WTC11 (cell line): ENCODE measurements at regions not wholly inside any gene's neighbourhood (a gene's known extent, or its start where the extent isn't known, plus 50 kb on each side); places are given as distances from the start of the nearest gene placed in this dataset.

ENCODE experiments used
- ATAC-seq: fragments of 200-7000 bp; cut with Tn5 transposase; 2 replicates; pipeline ENCODE4 v1.10.0; 2021; ENCODE audit warnings: mild to moderate bottlenecking, moderate library complexity
- CTCF ChIA-PET: fragments of 300-600 bp; sonication (Branson Sonifier 250); formaldehyde crosslinking; loops from one replicate; lab custom pipeline; 2021; ENCODE audit warnings: antibody characterized with exemption; lab: Charles Lee
- POLR2A ChIA-PET: fragments of 350-600 bp; sonication (Branson Sonifier 250); formaldehyde crosslinking; loops from one replicate; lab custom pipeline; 2021; ENCODE audit warnings: antibody characterized with exemption; lab: Charles Lee
- DNase-seq: peaks from one replicate; pipeline ENCODE4 v3.0.0; 2021; ENCODE audit warnings: low spot score
- H3K27ac Mint-ChIP-seq: 2 replicates; pipeline ENCODE4 v1.8.0; 2021; ENCODE audit warnings: mixed read lengths
- H3K27me3 Mint-ChIP-seq: 2 replicates; pipeline ENCODE4 v1.8.0; 2021; ENCODE audit warnings: low read depth, mild to moderate bottlenecking, moderate library complexity, mixed read lengths
- H3K36me3 Mint-ChIP-seq: 2 replicates; pipeline ENCODE4 v1.8.0; 2021; ENCODE audit warnings: mixed read lengths
- H3K4me1 Mint-ChIP-seq: 2 replicates; pipeline ENCODE4 v1.8.0; 2022; ENCODE audit warnings: mixed read lengths
- H3K4me3 Mint-ChIP-seq: 2 replicates; pipeline ENCODE4 v1.8.0; 2021; ENCODE audit warnings: mild to moderate bottlenecking, moderate library complexity, mixed read lengths
- H3K9me3 Mint-ChIP-seq: 2 replicates; pipeline ENCODE4 v1.8.0; 2021; ENCODE audit warnings: mixed read lengths
- ATF1 ChIP-seq: sonication (generic); formaldehyde crosslinking; IDR thresholded peaks from 2 replicates; pipeline ENCODE4 v1.8.1; 2023; ENCODE audit warnings: mild to moderate bottlenecking, moderate library complexity, missing genetic modification reagents
- GRHL2 ChIP-seq: fragments of 250-450 bp; sonication (Bioruptor Pico); IDR thresholded peaks from 2 replicates; pipeline ENCODE4 v1.8.0; 2022; ENCODE audit warnings: mild to moderate bottlenecking, moderate library complexity; ENCODE audit not compliant: insufficient replicate concordance, severe bottlenecking
- IRF2 ChIP-seq: sonication (generic); formaldehyde crosslinking; IDR thresholded peaks from 2 replicates; pipeline ENCODE4 v1.8.0; 2022; ENCODE audit warnings: low read depth, missing genetic modification reagents, borderline replicate concordance
- MXD4 ChIP-seq: fragments of 250-450 bp; sonication (Bioruptor Pico); IDR thresholded peaks from 2 replicates; pipeline ENCODE4 v1.8.0; 2021; ENCODE audit warnings: mild to moderate bottlenecking, moderate library complexity, borderline replicate concordance
- NFATC4 ChIP-seq: fragments of 250-450 bp; sonication (Bioruptor Pico); IDR thresholded peaks from 2 replicates; pipeline ENCODE4 v1.9.0; 2021; ENCODE audit warnings: mild to moderate bottlenecking
- NFYB ChIP-seq: sonication (generic); formaldehyde crosslinking; conservative IDR thresholded peaks from 2 replicates; pipeline ENCODE4 v1.8.0; 2022; ENCODE audit warnings: low read depth, missing genetic modification reagents
- SP1 ChIP-seq: sonication (generic); formaldehyde crosslinking; conservative IDR thresholded peaks from 2 replicates; pipeline ENCODE4 v1.8.1; 2022; ENCODE audit warnings: missing genetic modification reagents
- ZNF121 ChIP-seq: sonication (generic); formaldehyde crosslinking; IDR thresholded peaks from 2 replicates; pipeline ENCODE4 v1.8.0; 2023; ENCODE audit warnings: missing genetic modification reagents
- ZNF138 ChIP-seq: sonication (generic); formaldehyde crosslinking; conservative IDR thresholded peaks from 2 replicates; pipeline ENCODE4 v1.8.1; 2022; ENCODE audit warnings: mild to moderate bottlenecking, moderate library complexity, missing genetic modification reagents
- ZNF281 ChIP-seq: sonication (generic); formaldehyde crosslinking; IDR thresholded peaks from 2 replicates; pipeline ENCODE4 v1.8.0; 2023; ENCODE audit warnings: mild to moderate bottlenecking, missing genetic modification reagents
- TF ChIP-seq, protein P1 (sequence below): fragments of 250-450 bp; sonication (Bioruptor Pico); IDR thresholded peaks from 2 replicates; pipeline ENCODE4 v1.9.0; 2021; ENCODE audit warnings: mild to moderate bottlenecking, borderline replicate concordance
- TF ChIP-seq, protein P2 (sequence below): fragments of 200-600 bp; IDR thresholded peaks from 2 replicates; pipeline ENCODE4 v1.8.0; 2022; ENCODE audit warnings: antibody characterized with exemption
- TF ChIP-seq, protein P3 (sequence below): sonication (generic); formaldehyde crosslinking; IDR thresholded peaks from 2 replicates; pipeline ENCODE4 v1.8.1; 2022; ENCODE audit warnings: low read depth, mild to moderate bottlenecking, moderate library complexity, missing genetic modification reagents, borderline replicate concordance
- TF ChIP-seq, protein P4 (sequence below): sonication (generic); formaldehyde crosslinking; IDR thresholded peaks from 2 replicates; pipeline ENCODE4 v1.8.1; 2023; ENCODE audit warnings: mild to moderate bottlenecking, missing genetic modification reagents, moderate library complexity
- TF ChIP-seq, protein P5 (sequence below): sonication (generic); formaldehyde crosslinking; IDR thresholded peaks from 2 replicates; pipeline ENCODE4 v1.8.0; 2022; ENCODE audit warnings: mild to moderate bottlenecking, missing genetic modification reagents

DNA sequence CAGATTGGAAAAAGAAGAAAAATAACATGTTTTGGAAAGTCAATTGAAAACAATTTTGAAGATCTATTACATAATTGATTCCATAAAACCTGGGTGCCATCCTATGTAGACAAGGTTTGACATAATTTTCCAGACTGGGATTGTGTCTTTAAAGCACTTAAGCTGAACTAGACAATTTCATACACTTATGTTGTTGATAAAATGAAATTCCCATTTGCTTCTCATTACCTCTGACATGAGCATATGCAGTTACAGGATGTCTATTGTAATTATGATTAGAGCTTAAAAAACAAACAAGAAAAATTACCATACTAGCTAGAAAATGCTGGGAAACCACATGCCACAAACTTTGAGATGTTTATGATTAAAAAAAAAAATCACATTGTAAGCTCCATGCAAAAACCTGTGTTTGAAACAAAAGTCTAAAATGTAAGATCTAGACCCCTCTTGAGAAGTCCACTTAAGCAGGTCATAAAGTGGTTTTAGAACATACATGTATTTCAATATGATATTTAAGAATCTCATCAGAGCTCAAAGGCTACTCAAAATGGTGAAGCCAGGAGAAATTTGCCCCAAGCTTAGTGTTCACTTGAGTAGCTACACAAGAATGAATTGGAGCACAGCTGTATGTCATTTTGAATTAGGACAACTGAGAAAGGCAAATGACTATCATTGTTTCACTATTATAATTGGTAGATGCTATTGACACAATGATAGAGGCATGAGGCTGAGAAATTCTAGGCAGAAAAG is 181.1 kb upstream of the PABPC4L start:
- Mint-ChIP-seq H3K27ac (no peak overlapping the region), H3K36me3 (no peaks in the 10 kb centered on the region), H3K4me3 (no peak overlapping the region), H3K9me3 (no peaks in the 10 kb centered on the region), H3K4me1 (peaks cover 21% of the 10 kb centered on the region), H3K27me3 (no peaks in the 10 kb centered on the region)
- POLR2A ChIA-PET, result no interaction called here
- CTCF ChIA-PET, result no interaction called here
- TF ChIP-seq MXD4 (CRISPR knock-in tag), result no peak
- no peak for TF ChIP-seq ZNF138 (CRISPR knock-in tag)
- no peak for TF ChIP-seq NFATC4 (CRISPR knock-in tag)
- TF ChIP-seq, protein P1, sequence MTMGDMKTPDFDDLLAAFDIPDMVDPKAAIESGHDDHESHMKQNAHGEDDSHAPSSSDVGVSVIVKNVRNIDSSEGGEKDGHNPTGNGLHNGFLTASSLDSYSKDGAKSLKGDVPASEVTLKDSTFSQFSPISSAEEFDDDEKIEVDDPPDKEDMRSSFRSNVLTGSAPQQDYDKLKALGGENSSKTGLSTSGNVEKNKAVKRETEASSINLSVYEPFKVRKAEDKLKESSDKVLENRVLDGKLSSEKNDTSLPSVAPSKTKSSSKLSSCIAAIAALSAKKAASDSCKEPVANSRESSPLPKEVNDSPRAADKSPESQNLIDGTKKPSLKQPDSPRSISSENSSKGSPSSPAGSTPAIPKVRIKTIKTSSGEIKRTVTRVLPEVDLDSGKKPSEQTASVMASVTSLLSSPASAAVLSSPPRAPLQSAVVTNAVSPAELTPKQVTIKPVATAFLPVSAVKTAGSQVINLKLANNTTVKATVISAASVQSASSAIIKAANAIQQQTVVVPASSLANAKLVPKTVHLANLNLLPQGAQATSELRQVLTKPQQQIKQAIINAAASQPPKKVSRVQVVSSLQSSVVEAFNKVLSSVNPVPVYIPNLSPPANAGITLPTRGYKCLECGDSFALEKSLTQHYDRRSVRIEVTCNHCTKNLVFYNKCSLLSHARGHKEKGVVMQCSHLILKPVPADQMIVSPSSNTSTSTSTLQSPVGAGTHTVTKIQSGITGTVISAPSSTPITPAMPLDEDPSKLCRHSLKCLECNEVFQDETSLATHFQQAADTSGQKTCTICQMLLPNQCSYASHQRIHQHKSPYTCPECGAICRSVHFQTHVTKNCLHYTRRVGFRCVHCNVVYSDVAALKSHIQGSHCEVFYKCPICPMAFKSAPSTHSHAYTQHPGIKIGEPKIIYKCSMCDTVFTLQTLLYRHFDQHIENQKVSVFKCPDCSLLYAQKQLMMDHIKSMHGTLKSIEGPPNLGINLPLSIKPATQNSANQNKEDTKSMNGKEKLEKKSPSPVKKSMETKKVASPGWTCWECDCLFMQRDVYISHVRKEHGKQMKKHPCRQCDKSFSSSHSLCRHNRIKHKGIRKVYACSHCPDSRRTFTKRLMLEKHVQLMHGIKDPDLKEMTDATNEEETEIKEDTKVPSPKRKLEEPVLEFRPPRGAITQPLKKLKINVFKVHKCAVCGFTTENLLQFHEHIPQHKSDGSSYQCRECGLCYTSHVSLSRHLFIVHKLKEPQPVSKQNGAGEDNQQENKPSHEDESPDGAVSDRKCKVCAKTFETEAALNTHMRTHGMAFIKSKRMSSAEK, result no peak
- no peak for TF ChIP-seq ATF1
- TF ChIP-seq SP1 (CRISPR knock-in tag), result no peak
- TF ChIP-seq, protein P2, sequence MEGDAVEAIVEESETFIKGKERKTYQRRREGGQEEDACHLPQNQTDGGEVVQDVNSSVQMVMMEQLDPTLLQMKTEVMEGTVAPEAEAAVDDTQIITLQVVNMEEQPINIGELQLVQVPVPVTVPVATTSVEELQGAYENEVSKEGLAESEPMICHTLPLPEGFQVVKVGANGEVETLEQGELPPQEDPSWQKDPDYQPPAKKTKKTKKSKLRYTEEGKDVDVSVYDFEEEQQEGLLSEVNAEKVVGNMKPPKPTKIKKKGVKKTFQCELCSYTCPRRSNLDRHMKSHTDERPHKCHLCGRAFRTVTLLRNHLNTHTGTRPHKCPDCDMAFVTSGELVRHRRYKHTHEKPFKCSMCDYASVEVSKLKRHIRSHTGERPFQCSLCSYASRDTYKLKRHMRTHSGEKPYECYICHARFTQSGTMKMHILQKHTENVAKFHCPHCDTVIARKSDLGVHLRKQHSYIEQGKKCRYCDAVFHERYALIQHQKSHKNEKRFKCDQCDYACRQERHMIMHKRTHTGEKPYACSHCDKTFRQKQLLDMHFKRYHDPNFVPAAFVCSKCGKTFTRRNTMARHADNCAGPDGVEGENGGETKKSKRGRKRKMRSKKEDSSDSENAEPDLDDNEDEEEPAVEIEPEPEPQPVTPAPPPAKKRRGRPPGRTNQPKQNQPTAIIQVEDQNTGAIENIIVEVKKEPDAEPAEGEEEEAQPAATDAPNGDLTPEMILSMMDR, result no peak
- TF ChIP-seq GRHL2 (CRISPR knock-in tag), result no peak
- TF ChIP-seq, protein P3, sequence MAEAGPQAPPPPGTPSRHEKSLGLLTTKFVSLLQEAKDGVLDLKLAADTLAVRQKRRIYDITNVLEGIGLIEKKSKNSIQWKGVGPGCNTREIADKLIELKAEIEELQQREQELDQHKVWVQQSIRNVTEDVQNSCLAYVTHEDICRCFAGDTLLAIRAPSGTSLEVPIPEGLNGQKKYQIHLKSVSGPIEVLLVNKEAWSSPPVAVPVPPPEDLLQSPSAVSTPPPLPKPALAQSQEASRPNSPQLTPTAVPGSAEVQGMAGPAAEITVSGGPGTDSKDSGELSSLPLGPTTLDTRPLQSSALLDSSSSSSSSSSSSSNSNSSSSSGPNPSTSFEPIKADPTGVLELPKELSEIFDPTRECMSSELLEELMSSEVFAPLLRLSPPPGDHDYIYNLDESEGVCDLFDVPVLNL (CRISPR knock-in tag), result no peak
- TF ChIP-seq, protein P4, sequence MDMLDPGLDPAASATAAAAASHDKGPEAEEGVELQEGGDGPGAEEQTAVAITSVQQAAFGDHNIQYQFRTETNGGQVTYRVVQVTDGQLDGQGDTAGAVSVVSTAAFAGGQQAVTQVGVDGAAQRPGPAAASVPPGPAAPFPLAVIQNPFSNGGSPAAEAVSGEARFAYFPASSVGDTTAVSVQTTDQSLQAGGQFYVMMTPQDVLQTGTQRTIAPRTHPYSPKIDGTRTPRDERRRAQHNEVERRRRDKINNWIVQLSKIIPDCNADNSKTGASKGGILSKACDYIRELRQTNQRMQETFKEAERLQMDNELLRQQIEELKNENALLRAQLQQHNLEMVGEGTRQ (CRISPR knock-in tag), result no peak
- no peak for TF ChIP-seq IRF2
- TF ChIP-seq, protein P5, sequence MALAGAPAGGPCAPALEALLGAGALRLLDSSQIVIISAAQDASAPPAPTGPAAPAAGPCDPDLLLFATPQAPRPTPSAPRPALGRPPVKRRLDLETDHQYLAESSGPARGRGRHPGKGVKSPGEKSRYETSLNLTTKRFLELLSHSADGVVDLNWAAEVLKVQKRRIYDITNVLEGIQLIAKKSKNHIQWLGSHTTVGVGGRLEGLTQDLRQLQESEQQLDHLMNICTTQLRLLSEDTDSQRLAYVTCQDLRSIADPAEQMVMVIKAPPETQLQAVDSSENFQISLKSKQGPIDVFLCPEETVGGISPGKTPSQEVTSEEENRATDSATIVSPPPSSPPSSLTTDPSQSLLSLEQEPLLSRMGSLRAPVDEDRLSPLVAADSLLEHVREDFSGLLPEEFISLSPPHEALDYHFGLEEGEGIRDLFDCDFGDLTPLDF (CRISPR knock-in tag), result no peak
- TF ChIP-seq ZNF281 (CRISPR knock-in tag), result no peak
- no peak for TF ChIP-seq NFYB (CRISPR knock-in tag)
- TF ChIP-seq ZNF121 (CRISPR knock-in tag), result no peak
- DNase-seq, result no peak
- ATAC-seq, result no peak
